ENCODE measurements at regions not wholly inside any gene's neighbourhood (a gene's known extent, or its start where the extent isn't known, plus 50 kb on each side); places are given as distances from the start of the nearest gene placed in this dataset.
"Not testable (repeated sequence)": the region's sequence is repeated elsewhere in the genome, so short reads cannot be mapped to it uniquely, and the experiment has no call there.

GRCh38 chr2:53610260-53610659 is 157.3 kb upstream of the CHAC2 start:
- no peak for DNase-seq (ENCODE audit: low read depth in 3 of 3, low spot score in 2 of 3)

- no peak for DNase-seq (ENCODE audit: low read depth in 3 of 3, low spot score in 2 of 3)
Observed at GRCh38 chr2:53609551-53609950, 158.1 kb upstream of the CHAC2 start.

- no peak for DNase-seq (ENCODE audit: low read depth in 3 of 3, low spot score in 2 of 3)
Observed at GRCh38 chr2:53608293-53608692, 159.3 kb upstream of the CHAC2 start.

- no peak for DNase-seq (ENCODE audit: low read depth in 3 of 3, low spot score in 2 of 3)
Observed at GRCh38 chr2:53600815-53601214, 166.8 kb upstream of the CHAC2 start.

- not testable (repeated sequence) for DNase-seq (ENCODE audit: low read depth in 3 of 3, low spot score in 2 of 3)
Observed at GRCh38 chr2:53586733-53587612, 180.6 kb upstream of the CHAC2 start.

GRCh38 chr2:53584986-53585385 is 182.6 kb upstream of the CHAC2 start:
- no peak for DNase-seq (ENCODE audit: low read depth in 3 of 3, low spot score in 2 of 3)

- DNase-seq (ENCODE audit: low read depth in 3 of 3, low spot score in 2 of 3), result no peak
Observed at GRCh38 chr2:53583583-53583982, 184.0 kb upstream of the CHAC2 start.

- no peak for DNase-seq (ENCODE audit: low read depth in 3 of 3, low spot score in 2 of 3)
Observed at GRCh38 chr2:53582556-53582955, 185.0 kb upstream of the CHAC2 start.

GRCh38 chr2:53576166-53576565 is 191.4 kb upstream of the CHAC2 start:
- DNase-seq (ENCODE audit: low read depth in 3 of 3, low spot score in 2 of 3), result peak in 1 of 3 donors; percentile 18

- DNase-seq (ENCODE audit: low read depth in 3 of 3, low spot score in 2 of 3), result no peak
Observed at GRCh38 chr2:53575721-53576124, 191.9 kb upstream of the CHAC2 start.

GRCh38 chr2:53572696-53573095 is 194.9 kb upstream of the CHAC2 start:
- no peak for DNase-seq (ENCODE audit: low read depth in 3 of 3, low spot score in 2 of 3)

GRCh38 chr2:53569957-53570727 is 197.5 kb upstream of the CHAC2 start:
- no peak for DNase-seq (ENCODE audit: low read depth in 3 of 3, low spot score in 2 of 3)

GRCh38 chr2:53568469-53568868 is 199.1 kb upstream of the CHAC2 start:
- no peak for DNase-seq (ENCODE audit: low read depth in 3 of 3, low spot score in 2 of 3)

- no peak for DNase-seq (ENCODE audit: low read depth in 3 of 3, low spot score in 2 of 3)
Observed at GRCh38 chr2:53567073-53567472, 200.5 kb upstream of the CHAC2 start.

- no peak for DNase-seq (ENCODE audit: low read depth in 3 of 3, low spot score in 2 of 3)
Observed at GRCh38 chr2:53562407-53562806, 205.2 kb upstream of the CHAC2 start.

- DNase-seq (ENCODE audit: low read depth in 3 of 3, low spot score in 2 of 3), result no peak
Observed at GRCh38 chr2:53561155-53561554, 206.4 kb upstream of the CHAC2 start.

GRCh38 chr2:53559302-53559966 is 208.2 kb upstream of the CHAC2 start:
- DNase-seq (ENCODE audit: low read depth in 3 of 3, low spot score in 2 of 3), result no peak

- DNase-seq (ENCODE audit: low read depth in 3 of 3, low spot score in 2 of 3), result no peak
Observed at GRCh38 chr2:53558867-53559266, 208.7 kb upstream of the CHAC2 start.

- no peak for DNase-seq (ENCODE audit: low read depth in 3 of 3, low spot score in 2 of 3)
Observed at GRCh38 chr2:53549497-53549896, 218.1 kb upstream of the CHAC2 start.

- no peak for DNase-seq (ENCODE audit: low read depth in 3 of 3, low spot score in 2 of 3)
Observed at GRCh38 chr2:53545604-53546003, 222.0 kb upstream of the CHAC2 start.

- DNase-seq (ENCODE audit: low read depth in 3 of 3, low spot score in 2 of 3), result no peak
Observed at GRCh38 chr2:53544871-53545558, 222.6 kb upstream of the CHAC2 start.
